UCSD-AML1 (cell line): ENCODE measurements at regions not wholly inside any gene's neighbourhood (a gene's known extent, or its start where the extent isn't known, plus 50 kb on each side); places are given as distances from the start of the nearest gene placed in this dataset.

Experiments
- DNase-seq: peaks from one replicate; lab custom pipeline; 2025; ENCODE audit not compliant: unreplicated experiment; lab: John Stamatoyannopoulos, UW

DNA sequence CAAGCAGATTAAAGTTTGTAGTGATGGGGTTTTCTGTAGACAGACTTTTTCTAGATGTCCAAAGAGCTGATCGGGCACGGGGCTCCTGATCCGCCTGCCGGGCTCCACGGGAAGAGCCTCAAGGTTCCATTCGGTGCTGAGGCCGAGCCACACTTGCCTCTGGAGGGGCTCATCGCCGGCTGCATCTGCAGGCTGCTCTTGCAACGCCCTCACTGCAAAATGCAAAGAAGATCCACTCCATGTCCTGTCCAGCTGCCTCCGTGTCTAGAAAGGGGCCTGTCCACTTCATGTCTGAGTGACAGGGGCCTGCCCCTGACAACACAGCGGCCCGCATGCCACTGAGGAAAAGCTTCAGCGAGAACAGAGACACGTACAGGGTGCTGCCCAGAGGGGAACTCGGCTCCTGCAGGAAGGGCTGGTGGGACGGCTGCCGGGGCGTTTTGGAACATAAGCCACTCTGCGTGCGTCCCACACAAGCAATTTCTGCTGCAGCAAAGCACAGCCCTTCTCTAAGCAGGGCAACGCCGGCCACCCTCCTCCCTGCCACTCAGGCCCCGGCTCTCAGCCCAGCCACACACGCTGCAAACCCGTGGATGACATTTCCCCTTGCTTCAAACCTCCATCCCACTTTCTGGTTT, 53.6 kb upstream of the CTDP1 start:
- DNase-seq, result no peak

DNA sequence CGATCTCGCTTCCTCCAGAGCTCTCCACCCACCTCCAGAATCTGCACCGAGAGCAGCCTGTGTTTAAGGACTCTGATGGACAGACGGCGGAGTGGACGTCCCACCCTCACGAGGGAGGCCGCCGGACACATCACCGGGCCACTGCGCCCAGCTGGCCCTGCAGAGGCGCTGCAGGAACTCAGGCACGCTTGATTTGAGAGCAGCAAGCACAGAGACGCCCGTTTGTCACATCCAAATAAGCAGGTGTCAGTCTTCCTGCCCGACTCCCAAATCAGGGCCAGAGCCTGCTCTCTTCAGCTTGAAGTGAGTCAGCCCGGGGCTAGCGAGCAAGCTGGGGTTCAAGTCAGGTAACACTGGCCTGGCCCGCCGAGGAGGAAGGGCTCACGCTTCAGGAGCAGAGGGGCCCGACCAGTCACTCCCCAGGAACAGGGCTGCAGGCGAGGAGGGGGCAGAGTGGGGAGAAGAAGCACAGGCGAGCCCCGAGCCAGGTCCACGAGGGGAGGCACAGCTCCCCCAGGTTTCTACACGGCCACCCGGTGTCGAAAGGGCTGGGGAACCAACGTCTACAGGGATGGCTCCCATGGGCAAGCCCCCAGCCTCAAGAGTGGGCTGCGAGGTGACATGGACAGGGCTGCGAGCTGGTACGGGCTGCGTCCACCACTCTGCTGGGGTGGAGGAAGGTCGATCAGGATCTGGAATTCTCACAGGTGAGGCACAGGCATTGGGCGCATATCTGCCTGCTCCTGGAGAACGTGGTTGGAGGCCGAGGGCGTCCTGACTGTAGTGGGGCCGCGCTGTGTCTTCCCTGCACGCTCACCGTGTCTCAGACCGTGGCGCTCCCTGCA, 52.5 kb upstream of the CTDP1 start:
- DNase-seq, result no peak

DNA sequence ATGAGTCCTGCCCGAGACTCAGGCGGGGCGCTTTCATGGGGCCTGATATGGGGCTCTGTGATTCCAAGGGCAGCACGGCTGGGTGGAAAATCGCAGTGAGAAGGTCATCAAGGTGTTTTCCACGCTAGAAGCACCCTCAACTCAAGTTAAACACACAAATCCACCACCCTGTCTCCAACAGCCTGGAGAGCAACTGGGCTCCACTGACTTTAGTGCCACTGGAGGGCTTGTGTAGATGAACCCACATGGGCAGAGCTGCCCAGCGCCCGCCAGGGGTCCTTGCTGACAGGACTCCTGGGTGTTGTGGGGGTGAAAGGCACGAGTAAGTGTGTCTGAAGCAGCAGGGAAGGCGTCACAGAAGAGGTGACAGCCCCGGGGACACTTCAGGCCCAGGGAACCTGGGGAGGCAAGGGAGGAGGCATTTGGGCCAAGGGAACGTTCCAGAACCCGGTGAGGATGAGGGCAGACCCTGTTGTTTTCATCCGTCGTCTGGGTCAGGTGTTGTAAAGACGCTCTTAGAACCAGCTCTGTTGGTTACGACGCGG, 51.8 kb upstream of the CTDP1 start:
- no peak for DNase-seq

DNA sequence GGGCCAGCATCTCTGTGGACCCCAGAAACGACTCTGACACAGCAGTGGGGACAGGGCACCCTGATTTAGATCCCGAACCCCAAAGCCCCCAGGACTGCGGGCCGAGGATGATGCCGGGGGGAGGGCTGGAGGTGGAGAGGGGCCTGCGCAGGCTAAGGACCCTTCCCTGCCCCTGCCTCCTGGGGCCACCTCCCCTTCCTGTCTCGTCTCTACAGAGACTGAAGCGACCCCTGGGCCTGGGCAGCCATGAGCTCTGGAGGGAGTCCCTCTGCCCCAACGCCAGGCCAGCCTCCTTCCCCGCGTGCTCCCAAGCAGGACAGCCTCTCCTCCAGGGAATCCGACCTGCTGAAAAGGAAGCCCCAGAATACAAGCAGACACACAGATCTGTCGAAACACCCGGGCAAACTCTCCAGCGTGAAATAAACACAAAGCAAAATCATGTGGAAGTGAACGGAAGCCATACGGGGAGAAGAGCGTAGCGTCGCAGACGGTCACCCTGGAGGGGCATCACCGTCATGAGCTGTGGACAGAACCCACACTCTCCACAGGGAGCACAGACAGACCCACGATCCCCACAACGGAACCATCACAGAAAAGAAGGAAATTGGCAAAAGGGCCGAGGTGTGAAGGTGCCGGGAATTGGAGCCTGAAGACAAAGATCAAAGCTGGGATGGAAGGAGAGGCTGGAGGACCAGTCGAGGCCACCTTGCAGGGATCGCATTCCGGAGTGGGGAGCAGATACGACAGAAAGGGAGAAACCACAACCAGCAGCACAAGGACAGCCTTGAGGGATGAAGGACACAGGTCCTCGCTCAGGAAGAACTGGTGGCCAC, 51.0 kb upstream of the CTDP1 start:
- DNase-seq, result no peak

DNA sequence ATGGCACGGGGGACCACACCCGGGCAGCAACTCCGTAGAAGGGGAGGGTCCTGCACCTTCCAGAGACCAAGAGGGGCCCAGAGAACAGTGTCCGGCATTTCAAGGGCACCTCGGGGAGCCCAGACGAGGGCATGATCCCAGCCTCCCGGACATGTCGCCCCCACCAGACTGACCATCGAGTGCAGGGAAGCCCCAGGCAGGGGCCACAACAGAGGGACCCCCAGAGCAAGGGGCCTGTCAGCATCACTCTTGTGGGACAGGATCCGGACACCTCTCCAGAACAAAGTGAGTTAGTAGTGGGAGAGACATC, 50.4 kb upstream of the CTDP1 start:
- DNase-seq, result no peak

DNA sequence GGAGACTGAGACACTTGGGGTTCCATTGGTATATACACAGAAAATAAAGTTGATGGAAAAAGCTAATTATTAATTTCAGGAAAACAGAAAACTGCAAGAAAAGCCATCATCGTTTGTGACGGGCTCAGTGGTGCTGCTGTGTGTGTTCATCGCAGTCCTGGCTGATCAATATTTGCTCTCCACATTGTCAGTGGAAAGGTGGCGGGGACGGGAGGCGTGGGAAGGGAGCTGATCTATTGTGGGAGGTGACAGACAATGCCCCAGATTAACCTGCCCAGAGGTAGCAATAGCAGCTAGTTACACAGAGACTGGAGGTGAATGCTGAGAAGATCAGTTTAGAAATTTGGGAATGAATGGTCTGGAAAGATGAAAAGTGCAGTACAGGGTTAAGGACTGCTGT, 50.0 kb upstream of the CTDP1 start:
- DNase-seq, result no peak
